Neural cell (in vitro differentiated cells): ENCODE measurements at regions not wholly inside any gene's neighbourhood (a gene's known extent, or its start where the extent isn't known, plus 50 kb on each side); places are given as distances from the start of the nearest gene placed in this dataset.

Source experiments
- CTCF ChIP-seq: fragments of 450-650 bp; IDR thresholded peaks from 2 replicates; pipeline ENCODE4 v1.5.1; 2014; ENCODE audit warnings: antibody characterized with exemption, mild to moderate bottlenecking, moderate library complexity; ENCODE audit not compliant: poor library complexity, severe bottlenecking
- EP300 ChIP-seq: fragments of 450-650 bp; conservative IDR thresholded peaks from 2 replicates; pipeline ENCODE4 v1.6.1; 2014; ENCODE audit warnings: antibody characterized with exemption, mild to moderate bottlenecking, moderate library complexity; ENCODE audit not compliant: poor library complexity, severe bottlenecking
- EZH2 ChIP-seq: fragments of 200-600, 300-800 bp; shearing (Covaris generic), sonication (generic); IDR thresholded peaks from 2 replicates; pipeline ENCODE4 v1.6.1; 2014; ENCODE audit warnings: antibody characterized with exemption, low read length, borderline replicate concordance, mild to moderate bottlenecking; ENCODE audit not compliant: insufficient read depth, poor library complexity, severe bottlenecking
- POLR2AphosphoS5 ChIP-seq: IDR thresholded peaks from 2 replicates; pipeline ENCODE4 v1.6.1; 2012
- RAD21 ChIP-seq: fragments of 450-650 bp; conservative IDR thresholded peaks from 2 replicates; pipeline ENCODE4 v1.6.1; 2014; ENCODE audit warnings: antibody characterized with exemption, mild to moderate bottlenecking, moderate library complexity
- REST ChIP-seq: IDR thresholded peaks from 2 replicates; pipeline ENCODE4 v1.6.1; 2012; ENCODE audit warnings: borderline replicate concordance
- SMC3 ChIP-seq: fragments of 450-650 bp; conservative IDR thresholded peaks from 2 replicates; pipeline ENCODE4 v1.6.1; 2014; ENCODE audit warnings: antibody characterized with exemption, mild to moderate bottlenecking, moderate library complexity; ENCODE audit not compliant: poor library complexity

DNA sequence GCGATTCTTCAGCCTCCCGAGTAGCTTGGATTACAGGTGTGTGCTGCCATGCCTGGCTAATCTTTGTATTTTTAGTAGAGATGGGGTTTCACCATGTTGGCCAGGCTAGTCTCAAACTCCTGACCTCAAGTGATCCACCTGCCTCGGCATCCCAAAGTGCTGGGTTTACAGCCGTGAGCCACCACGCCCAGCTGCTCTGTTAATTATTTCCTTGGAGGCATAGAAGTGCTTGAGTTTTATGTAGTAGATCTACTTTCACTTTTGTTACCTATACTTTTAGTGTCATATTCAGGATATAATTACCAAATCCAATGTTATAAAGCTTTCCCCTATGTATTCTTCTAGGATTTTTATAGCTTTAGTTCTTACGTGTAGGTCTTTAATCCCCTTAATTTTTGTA, 1093.0 kb downstream of the GATA3 start:
- no peak for TF ChIP-seq CTCF
- no peak for TF ChIP-seq POLR2AphosphoS5
- no peak for TF ChIP-seq REST
- no peak for TF ChIP-seq EP300
- TF ChIP-seq SMC3: no peak
- TF ChIP-seq EZH2: no peak
- TF ChIP-seq RAD21: no peak
